ENCODE measurements at regions not wholly inside any gene's neighbourhood (a gene's known extent, or its start where the extent isn't known, plus 50 kb on each side); places are given as distances from the start of the nearest gene placed in this dataset.

- Histone ChIP-seq H3K27me3 (no peaks in the 10 kb centered on the region), H3K9me3 (no peaks in the 10 kb centered on the region), H3K4me1 (no peaks in the 10 kb centered on the region), H3K27ac (no peak overlapping the region), H3K36me3 (replicated peaks in 1 of 2; ENCODE audit: insufficient read depth in 1 of 2, low read depth in 2 of 2) (no peaks in the 10 kb centered on the region), H3K4me3 (no peak overlapping the region)
- no peak for ATAC-seq
- intact Hi-C loops (cut with DNase I) = no loop called here
- no peak for TF ChIP-seq POLR2A (IDR thresholded peaks at IDR 0.05)
- TF ChIP-seq CTCF (IDR thresholded peaks at IDR 0.05) = no peak
- WGBS, 2 donors = 28 to 34% methylated on average over 4 of the region's 4 CpGs
- no peak for DNase-seq
Measured at GRCh38 chr13:58165617-58166016, 534.1 kb downstream of the PCDH17 start.

DNA sequence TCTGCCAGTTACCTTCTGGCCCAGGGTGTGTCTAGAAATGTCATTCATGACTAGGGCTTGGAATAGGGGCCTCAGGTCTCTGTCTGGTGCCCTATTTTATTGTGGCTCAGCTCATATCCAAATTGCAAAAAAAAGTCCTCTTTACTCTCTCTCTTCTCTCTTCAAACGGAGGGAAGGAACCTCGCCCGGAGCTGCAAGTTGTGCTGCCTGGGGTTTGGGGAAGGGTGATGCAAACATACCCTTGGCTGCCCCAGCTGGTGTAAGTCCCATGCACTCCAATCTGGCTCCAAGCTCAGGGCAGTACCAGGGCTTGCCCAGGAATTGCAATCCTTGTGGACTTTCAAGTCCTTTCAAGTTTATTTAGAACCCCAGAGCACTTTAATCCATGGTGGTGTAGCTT lies 549.6 kb downstream of the PCDH17 start:
- no peak overlapping the region for H3K4me3 ChIP-seq
- 68 to 90% methylated on average over 3 of the region's 3 CpGs for WGBS, 2 donors
- intact Hi-C loops (cut with DNase I) = no loop called here
- H3K4me1 ChIP-seq = no peaks in the 10 kb centered on the region
- ATAC-seq (no peak), DNase-seq (no peak)
- no peak overlapping the region for H3K27ac ChIP-seq
- H3K36me3 ChIP-seq (replicated peaks in 1 of 2; ENCODE audit: insufficient read depth in 1 of 2, low read depth in 2 of 2) = no peaks in the 10 kb centered on the region
- TF ChIP-seq POLR2A (IDR thresholded peaks at IDR 0.05) (no peak), CTCF (IDR thresholded peaks at IDR 0.05) (no peak)
- H3K9me3 ChIP-seq = no peaks in the 10 kb centered on the region
- no peaks in the 10 kb centered on the region for H3K27me3 ChIP-seq

DNA sequence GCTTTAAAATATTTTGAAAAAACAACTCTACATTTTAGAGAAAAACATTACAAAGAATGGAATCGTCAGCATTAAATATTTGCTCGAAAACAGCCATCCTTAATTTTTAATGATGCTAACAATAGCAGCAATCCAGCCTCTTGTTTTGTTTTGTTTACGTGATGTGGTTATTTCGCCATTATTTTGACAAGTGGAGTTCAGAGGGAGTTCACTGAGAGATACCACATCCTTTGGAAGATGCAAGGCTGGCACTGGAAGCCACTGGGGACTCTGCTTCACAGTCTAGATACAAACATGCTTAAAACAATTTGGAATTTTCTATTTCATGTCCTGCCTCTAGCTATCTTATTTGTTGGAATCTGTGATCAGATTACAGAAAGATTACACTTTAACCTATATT lies 556.3 kb downstream of the PCDH17 start:
- no peaks in the 10 kb centered on the region for H3K4me1 ChIP-seq
- no peak overlapping the region for H3K27ac ChIP-seq
- no peaks in the 10 kb centered on the region for H3K36me3 ChIP-seq (replicated peaks in 1 of 2; ENCODE audit: insufficient read depth in 1 of 2, low read depth in 2 of 2)
- no peak overlapping the region for H3K4me3 ChIP-seq
- no peaks in the 10 kb centered on the region for H3K9me3 ChIP-seq
- intact Hi-C loops (cut with DNase I) = no loop called here
- ATAC-seq = no peak
- WGBS, 2 donors = 45 to 56% methylated on average over 4 of the region's 4 CpGs
- H3K27me3 ChIP-seq = no peaks in the 10 kb centered on the region
- no peak for TF ChIP-seq POLR2A (IDR thresholded peaks at IDR 0.05)
- TF ChIP-seq CTCF (IDR thresholded peaks at IDR 0.05) = no peak
- DNase-seq = no peak

GRCh38 chr13:58190577-58190976 lies 559.0 kb downstream of the PCDH17 start:
- no peak for DNase-seq
- no peaks in the 10 kb centered on the region for H3K4me1 ChIP-seq
- H3K27ac ChIP-seq = no peak overlapping the region
- no peaks in the 10 kb centered on the region for H3K36me3 ChIP-seq (replicated peaks in 1 of 2; ENCODE audit: insufficient read depth in 1 of 2, low read depth in 2 of 2)
- WGBS, 2 donors = 52 to 59% methylated on average over 4 of the region's 4 CpGs
- no peaks in the 10 kb centered on the region for H3K27me3 ChIP-seq
- intact Hi-C loops (cut with DNase I) = no loop called here
- ATAC-seq = no peak
- TF ChIP-seq POLR2A (IDR thresholded peaks at IDR 0.05) = no peak
- no peak for TF ChIP-seq CTCF (IDR thresholded peaks at IDR 0.05)
- no peaks in the 10 kb centered on the region for H3K9me3 ChIP-seq
- H3K4me3 ChIP-seq = no peak overlapping the region

DNA sequence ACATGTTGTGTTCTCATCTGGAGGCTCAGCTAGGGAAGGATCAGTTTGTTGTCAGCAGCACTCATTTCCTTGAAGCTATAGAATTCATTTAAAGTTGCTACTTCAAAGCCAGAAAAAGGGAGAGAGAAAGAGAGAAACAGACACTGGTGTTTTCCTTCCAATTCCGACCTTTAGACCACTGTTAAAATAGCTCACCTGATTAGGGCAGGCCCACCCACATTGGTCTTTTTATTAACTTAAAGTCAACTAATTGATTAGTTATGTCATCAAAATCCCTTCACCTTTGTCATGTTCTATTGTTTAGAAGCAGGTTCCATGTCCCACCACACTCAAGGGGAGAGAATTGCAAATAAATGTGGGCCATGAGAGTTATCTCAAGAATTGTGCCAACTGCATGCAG lies 560.2 kb downstream of the PCDH17 start:
- DNase-seq = no peak
- TF ChIP-seq CTCF (IDR thresholded peaks at IDR 0.05) = no peak
- TF ChIP-seq POLR2A (IDR thresholded peaks at IDR 0.05) = no peak
- no peak overlapping the region for H3K27ac ChIP-seq
- no peaks in the 10 kb centered on the region for H3K9me3 ChIP-seq
- no peaks in the 10 kb centered on the region for H3K27me3 ChIP-seq
- no peaks in the 10 kb centered on the region for H3K4me1 ChIP-seq
- WGBS, 2 donors = 41 to 50% methylated on average over 1 of the region's 1 CpG
- H3K36me3 ChIP-seq (replicated peaks in 1 of 2; ENCODE audit: insufficient read depth in 1 of 2, low read depth in 2 of 2) = no peaks in the 10 kb centered on the region
- intact Hi-C loops (cut with DNase I) = no loop called here
- no peak overlapping the region for H3K4me3 ChIP-seq
- no peak for ATAC-seq
